ENCODE measurements at regions not wholly inside any gene's neighbourhood (a gene's known extent, or its start where the extent isn't known, plus 50 kb on each side); places are given as distances from the start of the nearest gene placed in this dataset.

DNA sequence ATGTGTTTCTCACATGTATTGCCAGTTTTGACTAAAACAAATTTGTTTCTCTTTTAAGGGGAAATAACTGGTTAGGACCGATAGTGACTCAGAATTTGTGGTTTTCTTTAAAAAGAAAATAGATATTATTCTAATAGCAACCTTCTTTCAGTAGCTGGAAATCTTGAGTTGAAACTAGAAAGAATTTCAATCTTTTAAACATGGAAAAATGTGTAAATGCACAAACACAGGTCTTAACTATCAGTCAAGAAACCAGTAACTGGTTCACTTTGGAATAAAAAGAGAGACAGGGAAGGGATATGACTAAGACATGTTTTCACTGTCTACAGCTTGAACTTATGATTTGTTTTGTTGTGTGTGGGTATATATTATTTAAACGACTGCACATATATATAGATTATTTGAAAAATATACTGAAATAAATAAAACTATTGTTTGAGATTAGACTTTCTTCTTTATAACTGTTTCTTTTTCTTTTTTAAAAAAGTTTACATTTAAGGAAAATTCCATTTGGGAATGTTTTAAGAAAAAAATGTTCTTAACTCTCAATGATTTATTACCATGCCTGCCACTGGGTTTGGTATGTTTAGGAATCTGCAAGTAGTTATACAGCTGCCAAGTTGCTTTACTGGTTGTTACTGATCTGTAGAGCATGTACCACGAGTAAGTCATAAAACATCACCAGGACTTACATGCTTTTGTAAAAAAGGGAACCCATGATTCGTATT lies 753.3 kb upstream of the MARCKS start:
- WGBS, 3 donors = 35 to 53% (median 39%) methylated on average over 4 of the region's 4 CpGs
- no peak overlapping the region for H3K27ac ChIP-seq (ENCODE audit: low read depth, low read length)

DNA sequence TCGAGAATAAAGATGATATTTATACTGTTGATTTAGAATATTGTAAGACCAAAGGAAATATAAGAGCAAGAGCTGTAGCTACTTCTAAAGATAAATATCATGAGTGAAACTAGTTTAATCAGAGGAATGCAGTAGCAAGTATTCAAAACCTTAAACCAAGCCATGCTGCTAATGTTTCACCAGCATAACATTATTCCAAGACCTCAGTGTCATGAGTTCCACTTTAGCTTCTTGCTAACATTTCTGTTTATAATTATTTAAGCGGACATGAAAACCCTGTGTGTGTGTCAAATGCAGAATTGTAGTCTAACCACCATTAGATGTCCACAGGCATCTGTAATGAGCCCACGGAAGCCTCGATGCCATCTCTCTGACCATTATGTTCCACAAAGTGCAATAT lies 752.6 kb upstream of the MARCKS start:
- H3K27ac ChIP-seq (ENCODE audit: low read depth, low read length) = no peak overlapping the region
- 55 to 71% (median 70%) methylated on average over 4 of the region's 4 CpGs for WGBS, 3 donors

DNA sequence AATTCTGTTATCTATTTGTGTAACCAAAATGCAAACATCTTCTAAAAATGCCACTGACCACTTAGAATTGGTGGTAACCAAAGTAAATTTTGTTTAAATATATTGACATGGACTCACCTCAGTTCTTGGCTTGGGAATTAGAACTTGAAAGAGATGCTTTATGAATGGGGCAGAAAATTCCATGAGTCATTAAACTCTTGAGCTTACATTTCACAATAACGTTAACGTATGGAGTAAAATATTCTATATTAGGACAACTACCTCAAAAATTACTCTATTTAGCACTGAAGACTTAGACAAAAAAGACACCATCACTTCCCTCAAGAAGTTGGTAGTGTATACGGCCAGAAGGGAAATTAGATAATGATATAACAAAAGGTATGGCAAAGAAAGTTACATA lies 752.2 kb upstream of the MARCKS start:
- WGBS, 3 donors = 76 to 90% (median 83%) methylated on average over 3 of the region's 3 CpGs
- no peak overlapping the region for H3K27ac ChIP-seq (ENCODE audit: low read depth, low read length)

GRCh38 chr6:113110211-113110610 lies 746.9 kb upstream of the MARCKS start:
- H3K27ac ChIP-seq (ENCODE audit: low read depth, low read length) = no peak overlapping the region
- WGBS, 3 donors = 89 to 97% (median 92%) methylated on average over 1 of the region's 1 CpG

DNA sequence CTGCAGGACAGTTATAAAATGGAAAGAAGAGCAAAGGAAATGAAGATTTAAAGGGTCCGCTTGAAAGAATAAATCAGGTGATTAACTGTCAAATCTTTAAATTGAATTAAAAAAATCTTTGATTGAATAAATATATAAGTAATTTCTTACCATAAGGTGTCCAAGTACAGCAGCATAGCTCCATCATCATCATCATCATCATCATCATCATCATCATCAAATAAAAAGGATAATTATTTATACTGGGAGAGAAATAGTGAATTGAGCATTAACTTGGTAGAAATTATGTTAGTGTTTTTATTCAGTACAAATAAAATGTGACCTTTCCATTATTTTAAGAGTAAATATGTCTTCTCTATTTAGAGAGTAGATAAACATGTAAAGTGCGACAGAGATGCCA lies 745.6 kb upstream of the MARCKS start:
- 90 to 100% (median 97%) methylated on average over 2 of the region's 2 CpGs for WGBS, 3 donors
- H3K27ac ChIP-seq (ENCODE audit: low read depth, low read length) = no peak overlapping the region

- H3K27ac ChIP-seq (ENCODE audit: low read depth, low read length) = no peak overlapping the region
- 32 to 39% (median 37%) methylated on average over 2 of the region's 2 CpGs for WGBS, 3 donors
Observed at GRCh38 chr6:113112086-113112485, 745.1 kb upstream of the MARCKS start.

DNA sequence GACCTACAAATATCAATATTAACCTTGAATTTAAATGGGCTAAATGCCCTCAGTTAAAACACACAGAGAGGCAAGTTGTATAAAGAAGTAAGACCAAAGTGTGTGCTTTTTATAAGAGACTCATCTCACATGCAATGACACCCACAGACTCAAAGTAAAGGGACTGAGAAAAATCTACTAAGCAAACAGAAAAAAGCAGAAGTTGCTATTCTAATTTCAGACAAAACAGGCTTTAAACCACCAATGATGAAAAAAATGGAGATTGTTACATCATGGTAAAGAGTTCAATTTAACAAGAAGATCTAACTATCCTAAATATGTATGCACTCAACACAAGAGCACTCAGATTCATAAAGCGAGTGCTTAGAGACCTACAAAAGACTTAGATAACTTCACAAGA lies 741.9 kb upstream of the MARCKS start:
- WGBS, 3 donors = 83 to 96% (median 89%) methylated on average over 1 of the region's 1 CpG

GRCh38 chr6:113120224-113120581 lies 736.9 kb upstream of the MARCKS start:
- H3K27ac ChIP-seq (ENCODE audit: low read depth, low read length) = no peak overlapping the region
- WGBS, 3 donors = 52 to 81% (median 54%) methylated on average over 2 of the region's 2 CpGs

More for the DNA sequence above, 741.9 kb upstream of the MARCKS start:
- no peak overlapping the region for H3K27ac ChIP-seq (ENCODE audit: low read depth, low read length)

GRCh38 chr6:113120582-113121285 lies 736.4 kb upstream of the MARCKS start:
- 50 to 74% (median 52%) methylated on average over 7 of the region's 7 CpGs for WGBS, 3 donors
- H3K27ac ChIP-seq (ENCODE audit: low read depth, low read length) = no peak overlapping the region

- no peak overlapping the region for H3K27ac ChIP-seq (ENCODE audit: low read depth, low read length)
- 78 to 92% (median 82%) methylated on average over 2 of the region's 2 CpGs for WGBS, 3 donors
Observed at GRCh38 chr6:113121571-113121970, 735.6 kb upstream of the MARCKS start.

GRCh38 chr6:113122060-113122459 lies 735.1 kb upstream of the MARCKS start:
- WGBS, 3 donors = 55 to 68% (median 59%) methylated on average over 1 of the region's 1 CpG

GRCh38 chr6:113125626-113126025 lies 731.5 kb upstream of the MARCKS start:
- H3K27ac ChIP-seq (ENCODE audit: low read depth, low read length) = no peak overlapping the region
- 58 to 81% (median 62%) methylated on average over 2 of the region's 2 CpGs for whole genome bisulfite sequencing, 3 donors

More at GRCh38 chr6:113122060-113122459, 735.1 kb upstream of the MARCKS start:
- no peak overlapping the region for H3K27ac ChIP-seq (ENCODE audit: low read depth, low read length)

DNA sequence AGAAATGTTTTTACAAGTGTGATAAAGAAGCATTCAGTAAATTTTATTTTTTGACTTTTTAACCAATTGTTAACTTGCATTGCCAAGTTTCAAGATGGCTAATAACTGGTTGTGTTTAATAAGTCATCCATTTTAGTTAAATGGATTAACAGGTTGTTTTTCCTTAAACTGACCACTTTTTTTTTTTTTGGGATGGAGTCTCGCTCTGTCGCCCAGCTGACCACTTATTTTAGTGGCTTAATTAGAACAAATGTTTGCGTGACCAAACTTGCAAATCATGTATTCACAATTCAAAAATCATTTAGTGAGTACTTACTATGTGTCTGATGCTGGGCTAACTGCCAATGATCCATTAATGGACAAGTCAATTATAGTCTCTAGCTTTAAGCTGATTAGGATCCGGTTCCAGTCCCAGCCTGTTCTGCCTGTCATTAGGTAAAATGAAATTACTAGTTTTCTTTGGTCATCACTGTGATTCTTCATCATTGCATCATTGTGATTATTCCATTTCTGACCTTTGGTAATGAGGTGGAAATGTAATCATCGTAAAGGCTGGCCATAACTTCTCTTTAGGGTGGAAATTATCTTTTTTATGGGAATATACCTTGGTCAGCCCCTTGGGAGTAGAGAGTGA lies 729.2 kb upstream of the MARCKS start:
- no peak overlapping the region for H3K27ac ChIP-seq (ENCODE audit: low read depth, low read length)
- 89 to 95% (median 93%) methylated on average over 5 of the region's 5 CpGs for WGBS, 3 donors

DNA sequence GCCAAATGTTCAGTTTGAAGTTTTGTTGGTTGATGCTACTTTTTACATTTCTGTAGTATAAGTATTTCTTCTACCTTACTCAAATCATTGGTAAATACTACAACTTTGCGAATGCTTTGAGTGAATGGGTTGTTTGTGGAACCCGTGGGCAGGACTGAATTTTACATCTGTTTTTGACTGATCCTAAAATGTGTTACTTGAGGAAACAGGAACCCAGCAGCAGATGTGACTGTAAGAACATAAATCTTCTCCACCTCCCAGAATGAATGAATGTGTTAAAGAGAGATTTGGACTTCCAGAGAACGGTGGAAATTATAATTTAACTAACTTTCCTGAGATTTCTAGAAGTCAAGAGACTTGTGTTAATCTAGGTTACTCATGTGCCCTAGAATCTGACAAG lies 728.5 kb upstream of the MARCKS start:
- no peak overlapping the region for H3K27ac ChIP-seq (ENCODE audit: low read depth, low read length)
- WGBS, 3 donors = 59 to 82% (median 62%) methylated on average over 3 of the region's 3 CpGs

DNA sequence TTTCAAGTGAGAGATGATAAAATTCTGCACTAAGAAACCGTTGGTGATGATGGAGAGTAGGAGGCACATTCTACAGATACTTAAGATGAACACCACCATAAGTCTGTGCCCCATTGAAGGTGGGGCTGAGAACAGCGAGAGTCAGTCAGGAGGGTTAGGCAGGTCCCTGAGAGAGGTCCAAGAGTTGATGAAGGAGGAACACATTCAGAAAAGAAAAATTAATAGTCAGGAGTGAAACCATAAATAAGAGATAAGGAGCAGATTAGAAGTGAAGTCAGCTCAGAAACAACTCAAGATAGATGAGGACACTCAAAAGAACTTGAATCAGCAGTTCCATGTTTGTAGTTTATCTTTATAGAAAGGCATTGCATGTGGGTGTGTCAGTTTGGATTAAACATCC lies 727.2 kb upstream of the MARCKS start:
- 47 to 60% (median 57%) methylated on average over 2 of the region's 2 CpGs for WGBS, 3 donors
- no peak overlapping the region for H3K27ac ChIP-seq (ENCODE audit: low read depth, low read length)

- no peak overlapping the region for H3K27ac ChIP-seq (ENCODE audit: low read depth, low read length)
- 23 to 45% (median 27%) methylated on average over 7 of the region's 7 CpGs for whole genome bisulfite sequencing, 3 donors
Observed at GRCh38 chr6:113137426-113137825, 719.7 kb upstream of the MARCKS start.

DNA sequence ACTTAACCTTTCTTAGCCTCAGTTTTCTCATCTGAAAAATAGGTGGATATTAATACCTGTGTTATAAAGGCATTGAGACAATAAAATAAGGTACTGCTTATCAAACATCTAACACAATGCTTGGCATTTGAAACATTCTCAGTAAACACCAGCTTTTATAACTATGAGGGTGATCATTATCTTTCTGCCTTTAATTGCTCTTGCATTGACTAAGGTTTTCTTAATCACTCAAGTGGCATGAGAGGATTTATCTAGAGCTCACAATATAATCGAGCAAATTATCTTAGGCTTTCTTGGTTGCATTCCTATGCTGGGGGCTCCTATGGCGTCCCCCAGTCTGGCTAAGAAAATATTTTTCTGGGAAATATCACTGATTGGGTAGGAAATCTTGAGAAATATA lies 716.4 kb upstream of the MARCKS start:
- WGBS, 3 donors = 68 to 86% (median 83%) methylated on average over 2 of the region's 2 CpGs
- no peak overlapping the region for H3K27ac ChIP-seq (ENCODE audit: low read depth, low read length)

DNA sequence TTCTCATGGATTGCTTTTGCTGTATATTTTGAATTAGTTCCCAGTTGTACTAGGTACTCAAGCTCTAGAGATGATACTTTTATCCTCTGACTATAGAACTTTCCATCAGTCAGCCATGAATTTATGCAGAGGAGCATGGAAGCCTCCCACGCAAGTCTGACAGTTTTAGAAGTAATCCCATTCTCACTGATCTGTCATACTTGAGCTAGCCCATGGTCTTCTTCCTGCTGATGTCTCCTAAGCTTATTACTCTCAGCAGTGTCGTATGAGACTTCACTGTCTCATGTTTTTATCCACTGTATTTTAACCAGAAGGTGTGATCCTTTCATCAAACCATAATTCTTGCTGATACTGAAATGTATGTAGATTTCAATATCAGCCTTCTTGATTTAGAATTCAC lies 715.2 kb upstream of the MARCKS start:
- WGBS, 3 donors = 66 to 92% (median 70%) methylated on average over 2 of the region's 2 CpGs
- H3K27ac ChIP-seq (ENCODE audit: low read depth, low read length) = no peak overlapping the region

DNA sequence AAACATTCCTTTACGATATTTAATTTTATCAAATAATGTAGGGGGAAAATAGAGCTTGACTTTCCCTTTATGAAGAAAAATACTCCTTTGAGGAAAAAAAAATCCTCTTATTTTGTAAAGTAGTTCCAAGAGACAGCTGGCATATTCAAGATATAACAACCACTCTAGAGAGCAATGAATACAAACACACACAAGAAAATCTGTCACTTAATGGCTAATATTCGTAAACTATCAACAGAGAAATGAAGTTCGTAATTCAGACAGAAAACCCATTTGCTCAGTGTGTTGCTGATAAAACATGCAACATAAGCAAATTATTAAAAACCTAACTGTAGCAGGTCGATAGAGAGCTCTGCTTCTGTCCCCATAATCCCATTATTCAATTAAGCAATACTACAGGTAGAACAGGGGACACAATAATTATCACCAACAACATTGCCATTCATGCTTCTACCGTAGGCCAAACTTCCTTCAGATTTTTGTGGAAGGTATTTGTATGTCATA lies 714.4 kb upstream of the MARCKS start:
- H3K27ac ChIP-seq (ENCODE audit: low read depth, low read length) = no peak overlapping the region
- 84 to 91% (median 88%) methylated on average over 5 of the region's 5 CpGs for WGBS, 3 donors

Data from adipose tissue (tissue), 3 donors.